HL-60 (cell line): ENCODE measurements at regions not wholly inside any gene's neighbourhood (a gene's known extent, or its start where the extent isn't known, plus 50 kb on each side); places are given as distances from the start of the nearest gene placed in this dataset.
"Not testable (repeated sequence)": the region's sequence is repeated elsewhere in the genome, so short reads cannot be mapped to it uniquely, and the experiment has no call there.

Experiments used
- GABPA ChIP-seq: IDR thresholded peaks from 2 replicates; pipeline ENCODE4 v1.6.1; 2012; ENCODE audit warnings: low read depth
- POLR2AphosphoS5 ChIP-seq: IDR thresholded peaks from 2 replicates; pipeline ENCODE4 v1.6.1; 2012; ENCODE audit warnings: low read depth
- TF ChIP-seq, protein P1 (sequence below): IDR thresholded peaks from one replicate; pipeline ENCODE4 v1.5.1; 2011; ENCODE audit warnings: low read length, control low read depth, inconsistent platforms; ENCODE audit not compliant: insufficient read depth

GRCh38 chr1:118377183-118377582 is 192.2 kb upstream of the SPAG17 start:
- TF ChIP-seq, protein P1, sequence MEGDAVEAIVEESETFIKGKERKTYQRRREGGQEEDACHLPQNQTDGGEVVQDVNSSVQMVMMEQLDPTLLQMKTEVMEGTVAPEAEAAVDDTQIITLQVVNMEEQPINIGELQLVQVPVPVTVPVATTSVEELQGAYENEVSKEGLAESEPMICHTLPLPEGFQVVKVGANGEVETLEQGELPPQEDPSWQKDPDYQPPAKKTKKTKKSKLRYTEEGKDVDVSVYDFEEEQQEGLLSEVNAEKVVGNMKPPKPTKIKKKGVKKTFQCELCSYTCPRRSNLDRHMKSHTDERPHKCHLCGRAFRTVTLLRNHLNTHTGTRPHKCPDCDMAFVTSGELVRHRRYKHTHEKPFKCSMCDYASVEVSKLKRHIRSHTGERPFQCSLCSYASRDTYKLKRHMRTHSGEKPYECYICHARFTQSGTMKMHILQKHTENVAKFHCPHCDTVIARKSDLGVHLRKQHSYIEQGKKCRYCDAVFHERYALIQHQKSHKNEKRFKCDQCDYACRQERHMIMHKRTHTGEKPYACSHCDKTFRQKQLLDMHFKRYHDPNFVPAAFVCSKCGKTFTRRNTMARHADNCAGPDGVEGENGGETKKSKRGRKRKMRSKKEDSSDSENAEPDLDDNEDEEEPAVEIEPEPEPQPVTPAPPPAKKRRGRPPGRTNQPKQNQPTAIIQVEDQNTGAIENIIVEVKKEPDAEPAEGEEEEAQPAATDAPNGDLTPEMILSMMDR = not testable (repeated sequence)
- not testable (repeated sequence) for TF ChIP-seq GABPA, POLR2AphosphoS5
